ENCODE measurements at regions not wholly inside any gene's neighbourhood (a gene's known extent, or its start where the extent isn't known, plus 50 kb on each side); places are given as distances from the start of the nearest gene placed in this dataset.

DNA sequence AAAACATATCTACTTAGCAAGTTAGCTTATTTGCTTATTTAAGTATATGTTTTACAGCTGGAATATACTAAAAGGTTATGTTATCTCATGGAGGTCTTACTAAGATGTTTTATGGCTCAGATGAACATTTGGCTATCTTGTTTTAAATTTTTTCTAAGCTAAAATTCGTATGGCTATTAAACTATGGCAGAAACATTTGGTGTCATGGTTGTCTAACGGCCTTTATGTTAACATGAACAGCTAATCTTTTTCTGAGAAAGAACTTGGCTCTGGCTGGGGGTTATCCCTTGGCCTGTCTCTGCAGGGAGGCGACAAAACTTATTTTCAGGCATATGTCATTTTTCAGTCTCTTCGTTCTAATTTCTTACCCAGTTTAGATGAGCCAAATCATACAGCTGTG is 101.5 kb upstream of the MTPN start:
- Histone ChIP-seq H3K27ac (ENCODE audit: low read depth, low read length) (no peak overlapping the region), H3K23ac (ENCODE audit: low read length) (no peak overlapping the region), H3K4me3 (ENCODE audit: low read length) (no peak overlapping the region), H3K18ac (ENCODE audit: low read length) (no peak overlapping the region), H2BK120ac (ENCODE audit: low read depth, low read length) (no peak overlapping the region), H3K27me3 (ENCODE audit: insufficient read depth, low read length, poor library complexity) (no peaks in the 10 kb centered on the region), H4K8ac (ENCODE audit: low read depth, low read length) (no peak overlapping the region), H3K56ac (ENCODE audit: low read length) (no peak overlapping the region), H4K5ac (ENCODE audit: low read length) (no peak overlapping the region), H2BK5ac (ENCODE audit: low read length) (no peak overlapping the region), H3K36me3 (ENCODE audit: control insufficient read depth, insufficient read depth, low read length) (no peaks in the 10 kb centered on the region), H3K4me2 (ENCODE audit: low read length) (no peak overlapping the region), H3K9ac (ENCODE audit: low read length) (no peak overlapping the region), H2BK15ac (replicated peaks; ENCODE audit: low read depth) (no peak overlapping the region), H3K4ac (ENCODE audit: low read depth, low read length) (no peak overlapping the region), H3K4me1 (ENCODE audit: control insufficient read depth, low read depth, low read length) (no peaks in the 10 kb centered on the region), H3K79me2 (ENCODE audit: control insufficient read depth, insufficient read depth, low read length) (no peaks in the 10 kb centered on the region), H2AK5ac (ENCODE audit: low read length) (no peak overlapping the region), H3K79me1 (ENCODE audit: low read length) (no peaks in the 10 kb centered on the region)
- no CpG with 5 or more reads among the region's 4 CpGs for WGBS (ENCODE audit: extremely low coverage, insufficient coverage, low lambda C conversion rate)
- no peak for DNase-seq

DNA sequence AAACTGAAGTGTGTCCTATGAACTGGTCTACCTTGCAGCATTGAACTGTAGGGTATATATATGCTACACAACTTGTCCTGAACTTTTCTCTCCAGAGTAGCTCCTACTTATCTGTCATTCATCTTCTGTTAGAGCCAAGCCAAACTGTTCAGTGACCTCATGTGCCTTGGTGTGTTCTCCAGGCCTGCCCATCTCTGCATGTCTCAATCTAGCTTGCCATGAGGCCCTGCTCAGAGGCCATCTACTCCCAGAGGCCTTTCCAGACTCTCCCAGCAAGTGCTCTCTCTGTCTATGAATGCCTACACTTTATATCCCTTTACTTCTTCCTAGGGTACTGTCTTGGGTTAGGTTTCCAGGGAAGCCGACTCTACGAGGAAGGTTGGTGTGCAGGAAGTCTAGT is 99.8 kb upstream of the MTPN start:
- WGBS (ENCODE audit: extremely low coverage, insufficient coverage, low lambda C conversion rate) = no CpG with 5 or more reads among the region's 2 CpGs
- Histone ChIP-seq H3K4ac (ENCODE audit: low read depth, low read length) (no peak overlapping the region), H3K9ac (ENCODE audit: low read length) (no peak overlapping the region)

GRCh38 chr7:136074843-136075242 is 97.7 kb upstream of the MTPN start:
- no peak overlapping the region for H3K4me3 ChIP-seq (ENCODE audit: low read length)
- no peak overlapping the region for H4K8ac ChIP-seq (ENCODE audit: low read depth, low read length)
- no peak overlapping the region for H3K56ac ChIP-seq (ENCODE audit: low read length)
- no peak overlapping the region for H2BK120ac ChIP-seq (ENCODE audit: low read depth, low read length)
- no peaks in the 10 kb centered on the region for H3K79me2 ChIP-seq (ENCODE audit: control insufficient read depth, insufficient read depth, low read length)
- H3K27me3 ChIP-seq (ENCODE audit: insufficient read depth, low read length, poor library complexity) = no peaks in the 10 kb centered on the region
- no peak for DNase-seq
- H3K18ac ChIP-seq (ENCODE audit: low read length) = no peak overlapping the region
- no peak overlapping the region for H3K4me2 ChIP-seq (ENCODE audit: low read length)
- no peak overlapping the region for H4K5ac ChIP-seq (ENCODE audit: low read length)
- H3K4me1 ChIP-seq (ENCODE audit: control insufficient read depth, low read depth, low read length) = no peaks in the 10 kb centered on the region
- no peaks in the 10 kb centered on the region for H3K36me3 ChIP-seq (ENCODE audit: control insufficient read depth, insufficient read depth, low read length)
- no peak overlapping the region for H3K27ac ChIP-seq (ENCODE audit: low read depth, low read length)
- no CpG with 5 or more reads among the region's 2 CpGs for WGBS (ENCODE audit: extremely low coverage, insufficient coverage, low lambda C conversion rate)
- H2AK5ac ChIP-seq (ENCODE audit: low read length) = no peak overlapping the region
- H2BK5ac ChIP-seq (ENCODE audit: low read length) = no peak overlapping the region
- H3K9ac ChIP-seq (ENCODE audit: low read length) = no peak overlapping the region
- H3K23ac ChIP-seq (ENCODE audit: low read length) = no peak overlapping the region
- H3K4ac ChIP-seq (ENCODE audit: low read depth, low read length) = no peak overlapping the region
- H3K79me1 ChIP-seq (ENCODE audit: low read length) = no peaks in the 10 kb centered on the region
- H2BK15ac ChIP-seq (replicated peaks; ENCODE audit: low read depth) = no peak overlapping the region

More for the DNA sequence above, 99.8 kb upstream of the MTPN start:
- H3K23ac ChIP-seq (ENCODE audit: low read length) = no peak overlapping the region
- no peaks in the 10 kb centered on the region for H3K4me1 ChIP-seq (ENCODE audit: control insufficient read depth, low read depth, low read length)
- no peak overlapping the region for H2AK5ac ChIP-seq (ENCODE audit: low read length)
- no peak overlapping the region for H3K27ac ChIP-seq (ENCODE audit: low read depth, low read length)
- H3K4me2 ChIP-seq (ENCODE audit: low read length) = no peak overlapping the region
- no peaks in the 10 kb centered on the region for H3K79me2 ChIP-seq (ENCODE audit: control insufficient read depth, insufficient read depth, low read length)
- no peaks in the 10 kb centered on the region for H3K27me3 ChIP-seq (ENCODE audit: insufficient read depth, low read length, poor library complexity)
- no peak overlapping the region for H4K8ac ChIP-seq (ENCODE audit: low read depth, low read length)
- H4K5ac ChIP-seq (ENCODE audit: low read length) = no peak overlapping the region
- no peak for DNase-seq
- H3K79me1 ChIP-seq (ENCODE audit: low read length) = no peaks in the 10 kb centered on the region
- H3K18ac ChIP-seq (ENCODE audit: low read length) = no peak overlapping the region
- no peaks in the 10 kb centered on the region for H3K36me3 ChIP-seq (ENCODE audit: control insufficient read depth, insufficient read depth, low read length)
- no peak overlapping the region for H2BK5ac ChIP-seq (ENCODE audit: low read length)
- no peak overlapping the region for H3K56ac ChIP-seq (ENCODE audit: low read length)
- no peak overlapping the region for H2BK120ac ChIP-seq (ENCODE audit: low read depth, low read length)
- H2BK15ac ChIP-seq (replicated peaks; ENCODE audit: low read depth) = no peak overlapping the region
- H3K4me3 ChIP-seq (ENCODE audit: low read length) = no peak overlapping the region

DNA sequence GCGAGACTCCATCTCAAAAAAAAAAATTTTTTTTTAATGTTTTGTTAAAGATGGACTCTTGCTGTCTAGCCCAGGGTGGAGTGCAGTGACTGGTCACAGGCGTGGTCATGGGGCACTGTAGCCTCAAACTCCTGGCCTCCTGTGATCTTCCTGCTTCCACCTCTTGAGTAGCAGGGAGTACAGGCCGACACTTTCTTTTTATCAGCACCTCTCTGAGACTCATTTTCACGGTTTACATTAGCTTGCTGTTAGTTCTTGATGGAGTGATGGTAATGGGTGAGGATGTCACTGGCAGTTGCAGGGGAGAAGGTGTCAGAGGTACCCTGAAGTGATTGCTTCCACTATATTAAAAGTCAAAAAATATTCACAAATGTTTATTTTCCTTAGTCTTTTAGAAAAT is 95.3 kb upstream of the MTPN start:
- Histone ChIP-seq H3K4me1 (ENCODE audit: control insufficient read depth, low read depth, low read length) (no peaks in the 10 kb centered on the region), H3K27ac (ENCODE audit: low read depth, low read length) (no peak overlapping the region), H3K9ac (ENCODE audit: low read length) (no peak overlapping the region), H2BK15ac (replicated peaks; ENCODE audit: low read depth) (no peak overlapping the region), H3K36me3 (ENCODE audit: control insufficient read depth, insufficient read depth, low read length) (no peaks in the 10 kb centered on the region), H3K56ac (ENCODE audit: low read length) (no peak overlapping the region), H3K18ac (ENCODE audit: low read length) (no peak overlapping the region), H2AK5ac (ENCODE audit: low read length) (no peak overlapping the region), H3K23ac (ENCODE audit: low read length) (no peak overlapping the region), H3K4ac (ENCODE audit: low read depth, low read length) (no peak overlapping the region), H2BK120ac (ENCODE audit: low read depth, low read length) (no peak overlapping the region), H2BK5ac (ENCODE audit: low read length) (no peak overlapping the region), H3K4me3 (ENCODE audit: low read length) (no peak overlapping the region), H3K79me1 (ENCODE audit: low read length) (no peaks in the 10 kb centered on the region), H3K27me3 (ENCODE audit: insufficient read depth, low read length, poor library complexity) (no peaks in the 10 kb centered on the region), H4K8ac (ENCODE audit: low read depth, low read length) (no peak overlapping the region), H4K5ac (ENCODE audit: low read length) (no peak overlapping the region), H3K79me2 (ENCODE audit: control insufficient read depth, insufficient read depth, low read length) (no peaks in the 10 kb centered on the region), H3K4me2 (ENCODE audit: low read length) (no peak overlapping the region)
- peak; percentile 62 for DNase-seq
- no CpG with 5 or more reads among the region's 4 CpGs for WGBS (ENCODE audit: extremely low coverage, insufficient coverage, low lambda C conversion rate)

DNA sequence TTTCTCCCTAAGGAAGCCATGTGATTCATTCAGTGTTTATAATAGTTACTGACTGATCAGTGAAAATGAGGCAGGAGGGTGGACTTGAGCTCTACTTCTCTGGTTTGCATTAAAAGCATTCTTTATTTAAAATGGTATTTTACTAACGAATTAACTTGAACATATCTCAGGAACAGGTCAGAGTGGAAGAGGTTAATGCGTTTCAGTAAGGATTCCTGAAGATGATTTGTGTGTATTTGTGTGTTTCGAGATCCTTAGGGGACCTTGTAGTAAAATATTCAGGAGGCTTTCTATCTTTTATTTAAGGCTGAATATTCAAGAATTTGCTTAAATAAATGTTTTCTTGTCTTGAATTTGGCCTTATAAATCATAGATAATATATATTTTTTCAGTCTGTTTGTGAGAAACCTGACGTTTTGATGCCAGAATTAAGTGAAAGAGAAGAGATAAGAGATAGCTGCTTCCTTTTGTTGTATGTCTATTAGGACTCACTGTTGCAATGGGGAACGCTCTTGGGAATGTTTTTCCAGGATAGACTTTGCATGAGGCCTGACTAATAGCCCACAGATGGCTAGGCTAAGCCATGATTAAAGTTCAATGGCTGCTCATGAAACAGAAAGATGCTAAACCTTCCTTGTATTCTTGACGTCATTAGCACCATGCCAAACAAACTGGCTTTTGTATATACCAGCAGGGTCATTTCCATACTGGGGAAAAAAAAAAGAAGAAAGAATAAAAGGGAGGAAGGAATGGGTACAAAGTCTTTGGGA is 93.8 kb upstream of the MTPN start:
- Histone ChIP-seq H3K23ac (ENCODE audit: low read length) (no peak overlapping the region), H2BK5ac (ENCODE audit: low read length) (no peak overlapping the region), H2BK120ac (ENCODE audit: low read depth, low read length) (no peak overlapping the region), H3K18ac (ENCODE audit: low read length) (no peak overlapping the region), H3K27me3 (ENCODE audit: insufficient read depth, low read length, poor library complexity) (no peaks in the 10 kb centered on the region), H3K4me3 (ENCODE audit: low read length) (no peak overlapping the region), H3K79me2 (ENCODE audit: control insufficient read depth, insufficient read depth, low read length) (no peaks in the 10 kb centered on the region), H3K4me2 (ENCODE audit: low read length) (no peak overlapping the region), H3K36me3 (ENCODE audit: control insufficient read depth, insufficient read depth, low read length) (no peaks in the 10 kb centered on the region), H2AK5ac (ENCODE audit: low read length) (no peak overlapping the region), H3K27ac (ENCODE audit: low read depth, low read length) (no peak overlapping the region), H3K9ac (ENCODE audit: low read length) (no peak overlapping the region), H3K56ac (ENCODE audit: low read length) (no peak overlapping the region), H3K4ac (ENCODE audit: low read depth, low read length) (no peak overlapping the region), H3K4me1 (ENCODE audit: control insufficient read depth, low read depth, low read length) (no peaks in the 10 kb centered on the region), H4K5ac (ENCODE audit: low read length) (no peak overlapping the region), H4K8ac (ENCODE audit: low read depth, low read length) (no peak overlapping the region), H3K79me1 (ENCODE audit: low read length) (no peaks in the 10 kb centered on the region), H2BK15ac (replicated peaks; ENCODE audit: low read depth) (no peak overlapping the region)
- DNase-seq = no peak
- WGBS (ENCODE audit: extremely low coverage, insufficient coverage, low lambda C conversion rate) = no CpG with 5 or more reads among the region's 6 CpGs
